B cell (primary cell): ENCODE measurements at regions not wholly inside any gene's neighbourhood (a gene's known extent, or its start where the extent isn't known, plus 50 kb on each side); places are given as distances from the start of the nearest gene placed in this dataset.

Source experiments
- ATAC-seq: fragments of 200-7000 bp; cut with Tn5 transposase; one replicate; pipeline ENCODE4 v1.10.0; 2021; ENCODE audit warnings: low read depth, mild to moderate bottlenecking, moderate number of reproducible peaks, moderate library complexity
- CTCF ChIA-PET: fragments of 350-600 bp; sonication (Branson Sonifier 250); formaldehyde crosslinking; loops from one replicate; lab custom pipeline; 2021; ENCODE audit warnings: antibody characterized with exemption, inconsistent platforms; lab: Charles Lee
- POLR2A ChIA-PET: fragments of 350-600 bp; sonication (Branson Sonifier 250); formaldehyde crosslinking; loops from one replicate; lab custom pipeline; 2021; ENCODE audit warnings: antibody characterized with exemption; lab: Charles Lee
- DNase-seq: peaks from one replicate; pipeline ENCODE4 v3.0.0; 2013
- H2AFZ ChIP-seq: 2 replicates; pipeline ENCODE4 v1.6.1; 2012; ENCODE audit warnings: mild to moderate bottlenecking, low read depth, low read length; ENCODE audit not compliant: insufficient read depth, poor library complexity, severe bottlenecking
- H3K27ac ChIP-seq, 2 donors: 1 replicate in 1 of 2; 2 replicates in 1 of 2; pipeline ENCODE4 v1.5.1; 2012 to 2013; ENCODE audit warnings: low read length in 2 of 2, mild to moderate bottlenecking in 2 of 2, moderate library complexity in 1 of 2
- H3K27me3 ChIP-seq, 4 experiments: fragments of 200-600 bp in 1 of 4; sonication (generic) in 1 of 4; replicated peaks in 1 of 4; 1 replicate in 2 of 4; 2 replicates in 2 of 4; pipeline versions ENCODE4 v1.6.1 to v1.7.0; 2013 to 2016; ENCODE audit warnings: low read length in 3 of 4, mild to moderate bottlenecking in 2 of 4, mixed read lengths in 1 of 4, moderate library complexity in 1 of 4; ENCODE audit not compliant: insufficient read depth in 4 of 4, control insufficient read depth in 3 of 4; ENCODE audit errors: control extremely low read depth in 1 of 4
- H3K36me3 ChIP-seq, 2 experiments: replicated peaks in 1 of 2; 1 replicate in 1 of 2; 2 replicates in 1 of 2; pipeline versions ENCODE4 v1.6.1 to v1.7.1; 2013; ENCODE audit warnings: low read length in 1 of 2; ENCODE audit not compliant: insufficient read depth in 2 of 2, control insufficient read depth in 1 of 2; ENCODE audit errors: control extremely low read depth in 1 of 2, extremely low read depth in 1 of 2
- H3K4me1 ChIP-seq, 2 donors: fragments of 200-600 bp in 1 of 2; sonication (generic) in 1 of 2; 1 replicate in 1 of 2; 2 replicates in 1 of 2; pipeline versions ENCODE4 v1.5.1 to v1.6.1; 2013 to 2017; ENCODE audit warnings: low read length in 2 of 2; ENCODE audit not compliant: control insufficient read depth in 2 of 2, insufficient read depth in 2 of 2
- H3K4me2 ChIP-seq: replicated peaks from 2 replicates; pipeline ENCODE3; 2012; ENCODE audit warnings: mild to moderate bottlenecking, low read depth, low read length; ENCODE audit not compliant: poor library complexity, severe bottlenecking
- H3K4me3 ChIP-seq, 5 experiments: fragments of 200-600 bp in 1 of 5; sonication (generic) in 1 of 5; 1 replicate in 3 of 5; 2 replicates in 2 of 5; pipeline versions ENCODE4 v1.5.1 to v1.7.0; 2011 to 2016; ENCODE audit warnings: low read length in 4 of 5, mild to moderate bottlenecking in 4 of 5, low read depth in 2 of 5, control low read depth in 1 of 5, moderate library complexity in 1 of 5; ENCODE audit not compliant: insufficient read depth in 1 of 5; ENCODE audit errors: control extremely low read depth in 1 of 5, extremely low read depth in 1 of 5
- H3K79me2 ChIP-seq: fragments of 200-600 bp; sonication (generic); one replicate; pipeline ENCODE4 v1.6.0; 2016; ENCODE audit warnings: low read length; ENCODE audit not compliant: control insufficient read depth, insufficient read depth
- H3K9ac ChIP-seq: fragments of 200-600 bp; sonication (generic); 2 replicates; pipeline ENCODE4 v1.6.1; 2017; ENCODE audit warnings: mild to moderate bottlenecking, low read length, moderate library complexity
- H3K9me3 ChIP-seq, 3 donors: one replicate each; pipeline versions ENCODE4 v1.6.1 to v1.7.1; 2013; ENCODE audit warnings: low read length in 2 of 3; ENCODE audit not compliant: control insufficient read depth in 2 of 3, insufficient read depth in 1 of 3; ENCODE audit errors: control extremely low read depth in 1 of 3
- H4K20me1 ChIP-seq: 2 replicates; pipeline ENCODE4 v1.6.0; 2012; ENCODE audit warnings: mild to moderate bottlenecking, low read length; ENCODE audit not compliant: insufficient read depth, control insufficient read depth, poor library complexity, severe bottlenecking
- H3K27ac Mint-ChIP-seq: one replicate; pipeline ENCODE4 v1.8.0; 2021; ENCODE audit warnings: mixed read lengths
- H3K27me3 Mint-ChIP-seq: one replicate; pipeline ENCODE4 v1.8.0; 2021; ENCODE audit warnings: mixed read lengths
- H3K4me1 Mint-ChIP-seq: one replicate; pipeline ENCODE4 v1.8.0; 2021; ENCODE audit warnings: mixed read lengths
- H3K4me3 Mint-ChIP-seq: one replicate; pipeline ENCODE4 v1.8.0; 2021; ENCODE audit warnings: mixed read lengths
- H3K9me3 Mint-ChIP-seq: one replicate; pipeline ENCODE4 v1.8.0; 2022; ENCODE audit warnings: mixed read lengths; ENCODE audit not compliant: insufficient read depth
- CTCF ChIP-seq: fragments of 200-600 bp; IDR thresholded peaks from one replicate; pipeline ENCODE4 v1.8.0; 2022; ENCODE audit warnings: antibody characterized with exemption, mild to moderate bottlenecking
- EZH2 ChIP-seq: IDR thresholded peaks from 2 replicates; pipeline ENCODE4 v1.6.1; 2012; ENCODE audit warnings: borderline replicate concordance, low read depth, mild to moderate bottlenecking, moderate library complexity, low read length; ENCODE audit not compliant: insufficient read depth, poor library complexity, severe bottlenecking
- WGBS: methylation state at CpG from one replicate; pipeline ENCODE4 v1.1.5; 2013; ENCODE audit warnings: missing lambda C conversion rate; ENCODE audit not compliant: insufficient coverage; 5-methylcytosine and 5-hydroxymethylcytosine counted together
- intact Hi-C: fragments of 100-400 bp; cut with micrococcal nuclease; formaldehyde crosslinking; loops from one replicate; pipeline ENCODE4 v1.10.0; 2022

GRCh38 chr3:117519776-117520175 lies 810.2 kb downstream of the TUSC7 start:
- no peak overlapping the region for H3K27ac Mint-ChIP-seq
- ATAC-seq (no peak), DNase-seq (no peak)
- intact Hi-C loops = no loop called here
- Histone ChIP-seq H4K20me1 (no peaks in the 10 kb centered on the region), H3K36me3 (no peaks in the 10 kb centered on the region), H3K79me2 (no peaks in the 10 kb centered on the region), H2AFZ (no peak overlapping the region), H3K4me3 (no peak overlapping the region), H3K9me3 (no peaks in the 10 kb centered on the region), H3K4me1 (no peaks in the 10 kb centered on the region), H3K27ac (no peak overlapping the region), H3K9ac (no peak overlapping the region), H3K4me2 (no peak overlapping the region), H3K27me3 (no peaks in the 10 kb centered on the region)
- WGBS = no CpG with 5 or more reads among the region's 1 CpG
- CTCF ChIA-PET = no interaction called here
- TF ChIP-seq EZH2 (no peak), CTCF (no peak)
- H3K27me3 Mint-ChIP-seq = peaks cover 4% of the 10 kb centered on the region
- H3K4me1 Mint-ChIP-seq = no peaks in the 10 kb centered on the region
- POLR2A ChIA-PET = no interaction called here
- H3K4me3 Mint-ChIP-seq = no peak overlapping the region
- no peaks in the 10 kb centered on the region for H3K9me3 Mint-ChIP-seq

- Histone ChIP-seq H3K9me3 (no peaks in the 10 kb centered on the region), H3K36me3 (no peaks in the 10 kb centered on the region), H3K79me2 (no peaks in the 10 kb centered on the region), H3K27me3 (no peaks in the 10 kb centered on the region), H4K20me1 (no peaks in the 10 kb centered on the region), H3K4me2 (no peak overlapping the region), H3K4me3 (no peak overlapping the region), H3K27ac (no peak overlapping the region), H2AFZ (no peak overlapping the region), H3K4me1 (no peaks in the 10 kb centered on the region), H3K9ac (no peak overlapping the region)
- ChIA-PET POLR2A (no interaction called here), CTCF (no interaction called here)
- Mint-ChIP-seq H3K9me3 (no peaks in the 10 kb centered on the region), H3K27me3 (peaks cover 7% of the 10 kb centered on the region), H3K27ac (no peak overlapping the region), H3K4me1 (no peaks in the 10 kb centered on the region), H3K4me3 (no peak overlapping the region)
- DNase-seq = no peak
- no peak for ATAC-seq
- no peak for TF ChIP-seq CTCF
- no peak for TF ChIP-seq EZH2
- intact Hi-C loops = no loop called here
- WGBS = no CpG with 5 or more reads among the region's 4 CpGs
Observed at GRCh38 chr3:117520582-117520981, 811.0 kb downstream of the TUSC7 start.
